HEK293 (cell line): ENCODE measurements at regions not wholly inside any gene's neighbourhood (a gene's known extent, or its start where the extent isn't known, plus 50 kb on each side); places are given as distances from the start of the nearest gene placed in this dataset.

Source experiments
- CTCF ChIA-PET: fragments of 350-600 bp; formaldehyde crosslinking; extraction: SDS; loops from one replicate; lab custom pipeline; 2021; ENCODE audit warnings: antibody characterized with exemption; lab: Yijun Ruan, JAX
- POLR2A ChIA-PET: fragments of 300-600 bp; formaldehyde crosslinking; extraction: SDS; loops from one replicate; lab custom pipeline; 2020; ENCODE audit warnings: antibody characterized with exemption, inconsistent platforms; lab: Yijun Ruan, JAX
- H3K27ac ChIP-seq: fragments of 200-500 bp; sonication (Bioruptor generic); 2 replicates; pipeline ENCODE4 v1.5.1; 2014; ENCODE audit warnings: low read depth, low read length, control low read depth, inconsistent platforms; ENCODE audit errors: extremely low read depth
- H3K36me3 ChIP-seq, 2 experiments: fragments of 200-500 bp in 1 of 2; sonication (Bioruptor generic) in 1 of 2; 1 replicate in 1 of 2; 2 replicates in 1 of 2; pipeline ENCODE4 v1.5.1; 2014 to 2017; ENCODE audit warnings: inconsistent platforms in 2 of 2, low read length in 2 of 2; ENCODE audit not compliant: control insufficient read depth in 2 of 2, insufficient read depth in 1 of 2
- H3K4me1 ChIP-seq: fragments of 200-500 bp; sonication (Bioruptor generic); 2 replicates; pipeline ENCODE4 v1.5.1; 2014; ENCODE audit warnings: mild to moderate bottlenecking, low read length, inconsistent platforms; ENCODE audit not compliant: control insufficient read depth, insufficient read depth
- H3K4me3 ChIP-seq: 2 replicates; pipeline ENCODE4 v1.5.1; 2011; ENCODE audit warnings: low read depth, mild to moderate bottlenecking, control low read depth, low read length, moderate library complexity
- H3K9me3 ChIP-seq: fragments of 200-500 bp; sonication (Bioruptor generic); 2 replicates; pipeline ENCODE4 v1.5.1; 2014; ENCODE audit warnings: low read depth, low read length, inconsistent platforms; ENCODE audit not compliant: control insufficient read depth, insufficient read depth
- OVOL3 ChIP-seq: fragments of 450-650 bp; formaldehyde crosslinking; IDR thresholded peaks from 2 replicates; pipeline ENCODE4 v1.5.1; 2016; ENCODE audit warnings: missing biosample characterization, missing genetic modification characterization
- ZBTB11 ChIP-seq: fragments of 450-650 bp; formaldehyde crosslinking; conservative IDR thresholded peaks from 2 replicates; pipeline ENCODE4 v1.5.1; 2016; ENCODE audit warnings: low read depth, missing biosample characterization, missing genetic modification characterization
- ZBTB26 ChIP-seq: fragments of 450-650 bp; formaldehyde crosslinking; optimal IDR thresholded peaks from 2 replicates; pipeline ENCODE3; 2016; ENCODE audit warnings: missing biosample characterization, mild to moderate bottlenecking, missing genetic modification characterization
- ZBTB44 ChIP-seq: fragments of 450-650 bp; IDR thresholded peaks from 2 replicates; pipeline ENCODE4 v1.5.1; 2018; ENCODE audit warnings: missing biosample characterization, mild to moderate bottlenecking, missing genetic modification characterization
- ZNF221 ChIP-seq: fragments of 450-650 bp; formaldehyde crosslinking; IDR thresholded peaks from 2 replicates; pipeline ENCODE4 v1.5.1; 2017; ENCODE audit warnings: missing biosample characterization, missing genetic modification characterization, borderline replicate concordance
- ZNF239 ChIP-seq: fragments of 450-650 bp; formaldehyde crosslinking; IDR thresholded peaks from 2 replicates; pipeline ENCODE4 v1.5.1; 2016; ENCODE audit warnings: missing biosample characterization, missing genetic modification characterization
- ZNF335 ChIP-seq: fragments of 450-650 bp; formaldehyde crosslinking; conservative IDR thresholded peaks from 2 replicates; pipeline ENCODE4 v1.5.1; 2016; ENCODE audit warnings: missing biosample characterization, missing genetic modification characterization
- ZNF391 ChIP-seq: fragments of 450-650 bp; formaldehyde crosslinking; IDR thresholded peaks from 2 replicates; pipeline ENCODE4 v1.5.1; 2016; ENCODE audit warnings: low read depth, missing biosample characterization, missing genetic modification characterization, borderline replicate concordance
- ZNF560 ChIP-seq: fragments of 450-650 bp; formaldehyde crosslinking; IDR thresholded peaks from 2 replicates; pipeline ENCODE4 v1.5.1; 2017; ENCODE audit warnings: missing biosample characterization, missing genetic modification characterization, borderline replicate concordance
- ZNF670 ChIP-seq: fragments of 450-650 bp; formaldehyde crosslinking; IDR thresholded peaks from 2 replicates; pipeline ENCODE4 v1.5.1; 2016; ENCODE audit warnings: missing biosample characterization, missing genetic modification characterization, low read depth
- ZSCAN16 ChIP-seq: fragments of 450-650 bp; formaldehyde crosslinking; IDR thresholded peaks from 2 replicates; pipeline ENCODE4 v1.5.1; 2016; ENCODE audit warnings: missing biosample characterization, missing genetic modification characterization
- ZSCAN4 ChIP-seq: fragments of 450-650 bp; formaldehyde crosslinking; IDR thresholded peaks from 2 replicates; pipeline ENCODE4 v1.5.1; 2017; ENCODE audit warnings: missing biosample characterization, missing genetic modification characterization

GRCh38 chr11:45378516-45378915 is 92.4 kb upstream of the SYT13 start (continued):
- TF ChIP-seq ZBTB11 (tag by site-specific recombination) = no peak
- no peak for TF ChIP-seq OVOL3
- TF ChIP-seq ZBTB26 = no peak
- no peak for TF ChIP-seq ZNF560
- TF ChIP-seq ZBTB44 (tag by site-specific recombination) = no peak

- no peak overlapping the region for H3K4me3 ChIP-seq
- no peak overlapping the region for H3K27ac ChIP-seq
- H3K4me1 ChIP-seq = no peaks in the 10 kb centered on the region
- H3K36me3 ChIP-seq = no peaks in the 10 kb centered on the region
- CTCF ChIA-PET = interaction anchor here (0.6 to 6.0 kb wide), 3 partner anchors 26 to 397 kb away, joined by 3 to 97 read pairs (median 97); no protein-coding TSS in a partner anchor
- no peaks in the 10 kb centered on the region for H3K9me3 ChIP-seq
- TF ChIP-seq ZSCAN4 (tag by site-specific recombination) (no peak), ZNF335 (tag by site-specific recombination) (no peak), ZNF221 (tag by site-specific recombination) (no peak), ZNF391 (tag by site-specific recombination) (no peak)
- TF ChIP-seq, all 188 proteins: peak for 0
- POLR2A ChIA-PET = no interaction called here
Measured at GRCh38 chr11:45374653-45375059, 88.5 kb upstream of the SYT13 start.

- ChIA-PET POLR2A (no interaction called here), CTCF (interaction anchor here (0.6 to 6.0 kb wide), 3 partner anchors 26 to 398 kb away, joined by 3 to 97 read pairs (median 97); no protein-coding TSS in a partner anchor)
- H3K36me3 ChIP-seq = no peaks in the 10 kb centered on the region
- TF ChIP-seq ZNF670 (no peak), ZNF239 (no peak), ZSCAN16 (tag by site-specific recombination) (no peak)
- no peak overlapping the region for H3K4me3 ChIP-seq
- no peaks in the 10 kb centered on the region for H3K4me1 ChIP-seq
- H3K27ac ChIP-seq = no peak overlapping the region
- no peaks in the 10 kb centered on the region for H3K9me3 ChIP-seq
Measured at GRCh38 chr11:45374130-45374529, 88.0 kb upstream of the SYT13 start.
